ENCODE measurements at regions not wholly inside any gene's neighbourhood (a gene's known extent, or its start where the extent isn't known, plus 50 kb on each side); places are given as distances from the start of the nearest gene placed in this dataset.

DNA sequence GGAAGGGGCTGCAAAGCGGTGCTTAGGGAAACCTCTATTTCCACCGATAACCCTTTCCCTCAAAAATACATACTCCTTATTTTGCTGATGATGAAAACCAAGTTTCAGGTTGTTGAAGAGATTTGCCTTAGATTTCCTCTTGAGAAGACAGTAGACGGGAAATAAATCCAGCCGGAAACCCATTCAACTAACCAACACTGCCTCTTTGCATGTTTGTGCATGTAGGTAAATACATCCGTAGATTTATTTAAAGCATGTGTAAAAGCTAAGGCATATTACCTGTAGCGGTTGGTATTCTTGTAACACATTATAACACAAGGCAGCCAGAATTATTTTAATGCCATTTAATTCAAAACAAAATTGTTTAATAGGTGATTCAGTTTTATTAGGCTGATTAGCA, 136.3 kb upstream of the SLC22A23 start:
- no peak for DNase-seq (ENCODE audit: low read depth)

DNA sequence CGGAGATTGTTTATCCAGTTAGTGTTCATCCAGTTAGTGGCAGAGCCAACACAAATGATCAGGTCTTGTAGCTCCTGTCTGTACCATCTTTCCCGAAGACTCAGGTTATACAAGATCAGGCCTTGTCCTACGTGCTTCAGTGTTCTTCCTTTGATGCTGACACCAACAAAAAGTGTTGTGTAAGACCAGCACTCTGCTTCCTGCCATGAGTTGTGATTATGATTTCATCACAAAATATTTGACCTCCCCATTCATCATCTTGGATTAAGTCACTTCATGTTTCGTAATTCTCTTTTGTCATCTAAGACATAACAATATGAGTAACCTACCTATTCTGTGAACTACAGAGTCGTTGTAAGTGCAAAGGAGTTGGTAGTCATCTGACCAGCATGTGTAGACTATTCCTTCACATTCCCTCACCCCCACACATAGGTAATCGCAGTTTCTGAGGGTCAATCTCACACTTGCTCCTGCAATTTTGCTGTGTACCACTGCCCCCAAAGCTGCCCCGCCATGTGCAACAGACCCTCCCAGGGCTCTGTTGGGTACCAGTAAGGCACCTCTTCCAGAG, 135.6 kb upstream of the SLC22A23 start:
- DNase-seq (ENCODE audit: low read depth), result peak; percentile 92

DNA sequence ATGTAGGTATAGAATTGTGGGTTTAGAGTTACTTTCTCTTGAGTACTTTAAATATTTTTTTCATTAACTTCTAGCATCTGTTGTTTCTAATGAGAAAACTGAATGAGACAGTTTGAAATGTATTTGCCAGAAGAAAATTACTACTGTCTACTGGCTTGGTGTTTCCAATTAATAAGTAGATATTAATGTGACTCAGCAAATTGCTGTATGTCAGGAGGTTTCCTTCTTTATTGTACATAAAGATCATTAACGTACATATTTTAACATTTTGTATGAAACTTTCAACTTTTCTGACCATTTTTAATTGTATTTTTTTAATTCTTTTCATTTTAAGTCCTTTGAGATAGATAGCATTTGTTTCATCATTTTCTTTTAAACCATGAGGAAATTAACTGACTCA, 135.1 kb upstream of the SLC22A23 start:
- no peak for DNase-seq (ENCODE audit: low read depth)

DNA sequence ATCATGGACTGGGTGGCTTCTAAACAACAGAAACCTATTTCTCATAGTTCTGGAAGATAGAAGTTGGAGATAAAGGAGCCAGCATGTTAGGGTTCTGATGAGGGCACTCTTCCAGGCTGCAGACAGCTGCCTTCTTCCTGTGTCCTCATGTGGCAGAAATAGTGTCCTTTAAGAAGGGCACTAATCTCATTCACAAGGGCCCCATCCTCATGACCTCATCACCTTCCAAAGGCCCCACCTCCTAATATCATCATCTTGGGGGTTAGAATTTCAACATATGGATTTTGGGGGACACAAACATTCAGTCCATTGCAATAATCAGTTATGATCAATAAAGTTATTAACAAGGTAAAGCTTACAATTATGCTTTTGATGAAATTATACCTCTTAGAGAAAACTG, 130.8 kb upstream of the SLC22A23 start:
- DNase-seq (ENCODE audit: low read depth), result no peak

DNA sequence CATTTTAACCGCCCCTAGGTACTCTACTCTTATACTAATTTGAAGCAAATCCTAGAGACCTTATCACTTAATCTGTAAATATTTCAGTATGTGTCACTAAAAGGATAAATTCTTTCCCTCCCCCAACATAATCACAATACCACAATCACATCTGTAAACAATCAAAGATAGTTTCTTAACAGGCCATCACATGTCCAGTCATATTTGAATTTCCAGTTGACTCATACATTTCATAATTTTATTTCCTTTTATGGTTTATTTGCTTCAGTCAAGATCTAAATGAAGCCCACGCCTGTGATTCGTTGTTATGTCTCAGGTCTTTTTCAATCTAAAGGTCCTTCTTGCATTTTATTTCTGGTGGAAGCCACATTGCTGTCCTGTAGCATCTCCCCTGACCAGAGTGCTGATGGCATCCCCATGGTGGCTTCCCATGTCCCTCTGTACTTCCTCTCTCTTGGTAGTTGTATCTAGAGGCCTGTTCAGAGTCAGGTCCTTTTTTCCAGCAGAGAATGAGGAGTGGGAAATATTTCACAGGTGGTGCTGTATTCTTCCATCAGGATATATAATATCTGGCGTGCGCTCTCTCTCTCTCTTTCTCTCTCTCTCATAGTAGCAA, 128.6 kb upstream of the SLC22A23 start:
- DNase-seq (ENCODE audit: low read depth), result peak; percentile 76

DNA sequence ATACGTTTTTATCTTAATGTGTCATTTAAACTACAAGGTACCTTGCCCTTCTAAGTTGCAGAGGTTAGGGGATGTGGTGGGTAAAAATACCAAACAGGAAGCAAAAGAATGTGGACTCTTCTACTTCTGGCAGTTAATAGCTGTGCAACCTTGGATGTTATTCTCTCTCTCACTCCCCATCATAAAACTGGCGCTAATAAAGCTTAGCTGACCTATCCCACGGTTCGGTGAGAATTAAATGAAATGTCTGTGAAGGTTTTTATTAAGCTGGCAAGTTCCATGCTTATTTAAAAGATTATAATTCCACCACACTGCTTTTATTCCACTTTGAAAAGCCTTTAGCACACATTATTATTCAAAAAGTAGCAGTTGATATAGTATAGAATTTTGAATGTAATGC, 127.8 kb upstream of the SLC22A23 start:
- no peak for DNase-seq (ENCODE audit: low read depth)

DNA sequence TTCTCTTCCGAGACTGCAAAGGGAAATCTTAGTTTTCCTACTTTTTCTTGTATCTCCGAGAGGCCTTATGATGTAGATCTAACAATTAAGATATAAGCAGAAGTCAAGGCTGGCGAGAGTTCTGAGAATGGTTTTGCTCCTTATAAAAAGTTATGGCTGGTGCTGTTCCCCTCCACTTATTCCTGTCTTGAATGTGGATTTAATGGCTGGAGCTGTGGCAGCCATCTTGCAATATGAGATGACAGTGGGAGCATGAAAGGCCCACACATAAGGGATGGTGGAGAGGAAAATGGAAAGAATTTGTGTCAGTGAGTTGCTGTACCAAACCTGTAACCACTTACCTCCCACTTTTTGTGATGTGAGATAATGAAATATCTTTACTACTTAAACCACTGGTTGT, 124.6 kb upstream of the SLC22A23 start:
- no peak for DNase-seq (ENCODE audit: low read depth)

DNA sequence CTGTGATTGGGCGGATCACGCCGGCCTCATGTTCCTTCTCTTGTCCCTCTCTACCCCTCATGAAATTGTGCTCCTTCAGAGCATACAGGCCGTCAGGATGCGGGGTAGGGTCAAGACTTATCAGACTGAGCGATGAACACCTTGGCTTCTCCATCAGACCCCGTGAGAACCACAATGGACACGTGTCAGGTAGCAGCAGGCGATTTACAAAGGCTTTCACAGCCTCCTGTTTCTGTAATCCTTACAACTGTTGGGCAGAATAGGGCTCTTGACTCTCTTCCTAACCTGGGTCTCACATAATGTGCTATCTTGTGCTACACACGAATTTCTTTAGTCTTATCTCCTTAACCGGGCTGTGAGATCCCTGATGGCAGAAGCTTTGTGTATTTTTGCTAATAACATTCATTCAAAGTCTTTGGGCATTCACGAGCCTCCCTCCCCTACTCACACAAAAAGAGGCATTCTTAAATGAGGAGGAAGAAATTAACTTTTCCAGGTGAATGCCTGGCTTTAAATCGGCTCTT, 122.9 kb upstream of the SLC22A23 start:
- DNase-seq (ENCODE audit: low read depth), result no peak

DNA sequence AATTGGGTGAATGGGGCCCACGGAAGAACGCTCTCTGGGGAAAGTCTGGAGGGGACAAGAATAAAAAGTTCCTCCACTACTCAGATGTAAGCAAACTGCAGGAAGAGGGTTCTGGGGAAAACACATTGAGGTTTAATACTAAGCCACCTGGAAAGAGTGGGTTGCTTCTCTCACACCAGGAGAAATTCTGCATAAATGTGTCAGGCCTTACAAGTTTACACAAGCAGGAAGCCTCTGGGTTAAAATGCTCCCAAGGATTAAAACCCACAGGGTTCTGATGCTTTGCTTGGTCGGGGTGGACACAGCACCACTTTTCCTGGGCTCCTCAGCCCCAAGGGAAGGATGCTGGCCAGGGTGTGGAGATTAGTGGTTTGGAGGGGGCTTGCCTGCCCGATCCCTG, 122.1 kb upstream of the SLC22A23 start:
- no peak for DNase-seq (ENCODE audit: low read depth)

DNA sequence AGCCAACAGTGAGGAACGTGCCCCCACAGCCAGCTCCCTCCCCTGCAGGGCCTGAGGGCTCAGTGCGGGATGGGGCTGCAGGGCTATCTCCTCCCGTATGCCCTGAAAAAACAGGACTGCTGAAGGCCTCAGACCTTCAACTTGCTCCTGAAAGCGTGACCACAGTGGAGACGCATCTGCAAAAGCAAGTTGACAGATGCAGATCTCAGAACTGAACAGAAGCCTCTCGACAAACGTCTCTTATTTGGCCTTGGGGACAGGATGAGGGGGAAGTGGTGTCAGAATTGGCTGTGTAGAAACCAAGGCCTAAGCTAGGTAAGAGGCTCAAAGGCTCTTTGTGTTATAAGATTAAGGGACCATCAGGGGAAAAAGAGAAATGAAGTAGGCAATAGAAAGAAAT, 120.7 kb upstream of the SLC22A23 start:
- DNase-seq (ENCODE audit: low read depth), result no peak

DNA sequence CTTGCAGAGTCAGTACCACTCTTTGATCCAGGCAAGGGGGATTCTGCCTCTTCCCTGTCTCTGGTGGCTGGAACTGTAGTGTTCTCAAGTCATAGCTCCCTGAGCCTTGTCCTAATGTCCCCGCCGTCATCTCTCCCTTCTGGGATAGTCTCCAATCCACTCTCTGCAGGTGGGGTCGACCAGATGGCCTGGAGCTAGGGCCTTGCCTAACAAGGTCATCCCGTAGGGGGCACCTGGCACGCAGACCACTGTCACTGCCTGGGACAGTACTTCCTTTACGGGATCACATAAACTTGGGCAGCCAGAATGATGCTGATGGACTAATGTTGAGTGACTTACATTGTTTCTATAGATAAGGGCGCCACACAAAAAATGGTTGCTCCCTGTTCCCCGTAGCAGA, 118.9 kb upstream of the SLC22A23 start:
- DNase-seq (ENCODE audit: low read depth), result no peak

DNA sequence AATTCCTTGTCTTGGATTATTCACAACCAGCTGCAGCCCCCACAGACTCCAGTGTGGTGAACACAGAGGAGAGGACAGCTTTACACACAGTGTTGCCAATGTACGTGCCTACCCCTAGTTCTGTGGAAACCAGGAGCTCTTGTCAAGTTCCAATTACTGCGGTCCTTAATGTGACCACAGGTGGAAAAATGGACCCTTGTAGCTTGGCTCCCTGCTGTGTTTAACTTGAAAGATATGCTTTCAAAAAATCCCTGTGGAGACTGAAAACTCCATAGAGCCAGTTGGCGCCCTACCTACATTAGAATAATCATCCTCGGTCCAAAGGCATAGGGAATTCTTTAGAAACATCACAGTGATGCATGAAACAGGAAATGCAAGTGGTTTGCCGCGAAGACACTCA, 118.3 kb upstream of the SLC22A23 start:
- DNase-seq (ENCODE audit: low read depth), result no peak

DNA sequence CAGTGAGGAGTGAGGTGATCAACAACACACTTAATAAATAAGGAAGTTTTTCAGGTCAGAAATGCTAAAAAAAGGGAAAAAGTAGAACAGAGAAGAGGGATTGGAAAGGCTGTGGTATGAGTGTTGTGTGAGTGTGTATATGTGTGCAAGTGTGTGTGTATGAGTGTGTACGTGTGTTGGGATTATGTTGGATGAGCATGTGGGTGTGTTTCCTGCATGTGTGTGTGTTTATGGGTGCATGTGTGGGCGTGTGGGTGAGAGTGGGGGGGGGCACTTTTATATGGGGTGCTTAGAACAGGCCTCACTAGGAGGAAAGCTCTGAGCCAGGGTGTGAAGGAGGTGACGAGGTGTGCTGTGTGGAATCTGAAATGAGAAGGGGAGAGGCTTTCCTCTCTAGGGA, 116.8 kb upstream of the SLC22A23 start:
- no peak for DNase-seq (ENCODE audit: low read depth)

DNA sequence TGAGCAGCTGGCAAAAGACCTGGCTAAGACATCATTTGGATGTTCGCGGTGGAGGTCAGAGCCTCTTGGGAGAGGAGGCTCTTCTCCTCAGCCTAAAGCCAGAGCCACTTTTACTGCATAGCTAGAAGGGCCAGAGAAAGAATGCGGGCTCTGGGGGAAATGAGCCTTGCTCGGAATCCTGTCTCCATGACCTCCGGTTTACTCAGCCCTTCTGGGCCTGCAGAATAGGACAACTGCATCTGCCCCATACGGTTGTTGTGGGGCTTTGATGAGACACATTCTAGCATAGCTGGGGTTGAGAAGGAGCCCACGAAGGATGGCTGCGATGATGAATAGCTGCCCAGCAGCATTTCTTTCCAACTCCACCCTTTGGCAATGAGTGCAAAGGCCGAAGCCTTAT, 115.0 kb upstream of the SLC22A23 start:
- no peak for DNase-seq (ENCODE audit: low read depth)

DNA sequence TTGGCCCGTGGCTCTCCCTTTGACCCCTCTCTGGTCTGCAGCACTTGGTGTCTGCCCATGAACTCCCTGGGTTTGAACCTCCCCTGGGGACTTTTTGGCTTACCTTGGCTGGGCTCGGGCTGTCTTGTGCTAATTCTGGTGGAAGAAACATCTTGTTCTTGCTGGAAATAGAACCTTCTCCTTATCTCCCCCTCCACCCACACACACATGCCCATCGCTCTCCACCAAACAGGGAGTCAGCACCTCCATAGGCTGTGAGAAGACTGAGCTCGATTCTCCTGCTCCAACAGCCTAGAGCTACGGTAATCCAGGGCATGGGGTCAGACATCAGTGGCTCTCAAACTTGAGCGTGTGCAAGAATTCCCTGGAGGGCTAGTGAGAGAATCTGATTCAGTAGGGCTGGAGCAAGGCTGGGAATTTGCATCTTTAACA, 114.4 kb upstream of the SLC22A23 start:
- DNase-seq (ENCODE audit: low read depth), result no peak

DNA sequence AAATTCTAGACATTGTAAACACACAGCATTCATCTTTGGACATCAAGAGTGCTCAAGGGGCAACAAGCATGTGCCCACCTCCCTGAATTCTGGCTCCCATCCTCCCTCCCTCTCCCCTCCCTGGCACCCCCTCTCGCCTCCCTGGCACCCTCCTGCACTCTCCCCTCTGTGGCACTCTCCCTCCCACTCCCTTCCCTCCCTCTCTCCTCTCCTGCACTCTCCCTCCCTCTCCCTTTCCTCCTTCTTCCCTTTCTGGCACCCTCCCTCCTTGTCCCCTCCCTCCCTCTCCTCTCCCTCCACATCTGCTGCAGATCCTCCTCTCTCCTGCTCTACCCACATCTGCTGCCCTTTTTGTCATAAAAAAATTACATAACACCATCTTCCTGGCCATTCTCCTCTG, 113.0 kb upstream of the SLC22A23 start:
- DNase-seq (ENCODE audit: low read depth), result no peak

DNA sequence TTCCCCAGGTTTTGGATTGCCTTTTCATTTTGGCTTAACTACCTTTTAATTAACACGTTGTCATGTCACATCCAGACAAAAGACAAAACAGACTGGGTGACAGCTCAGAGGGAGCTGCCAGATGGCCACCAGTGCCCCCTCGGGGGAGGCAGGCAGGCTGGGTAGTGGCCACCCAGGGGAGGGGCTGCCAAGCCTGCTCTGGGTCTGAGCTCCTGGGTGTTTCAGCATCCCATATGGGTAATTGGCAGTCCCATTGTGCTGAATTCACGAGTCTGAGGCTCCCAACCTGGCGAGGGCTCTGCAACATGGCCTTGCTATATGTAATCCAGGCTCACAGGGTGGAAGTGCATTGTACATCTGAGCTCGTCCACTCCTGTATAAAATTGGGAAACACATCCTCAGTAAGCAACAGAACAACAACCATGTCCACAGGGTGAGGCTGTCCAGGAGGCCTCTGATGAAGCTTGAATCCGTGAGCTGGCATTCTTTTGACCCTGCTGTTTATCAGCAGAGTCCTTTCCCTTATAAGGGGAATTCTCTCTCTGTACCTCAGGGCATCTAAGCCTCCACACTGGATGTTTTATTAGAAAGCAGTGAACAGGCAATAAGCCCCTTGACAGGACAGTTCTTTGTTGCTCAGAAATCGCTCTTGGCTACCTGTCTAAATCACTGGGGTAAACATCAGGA, 111.7 kb upstream of the SLC22A23 start:
- DNase-seq (ENCODE audit: low read depth), result no peak

DNA sequence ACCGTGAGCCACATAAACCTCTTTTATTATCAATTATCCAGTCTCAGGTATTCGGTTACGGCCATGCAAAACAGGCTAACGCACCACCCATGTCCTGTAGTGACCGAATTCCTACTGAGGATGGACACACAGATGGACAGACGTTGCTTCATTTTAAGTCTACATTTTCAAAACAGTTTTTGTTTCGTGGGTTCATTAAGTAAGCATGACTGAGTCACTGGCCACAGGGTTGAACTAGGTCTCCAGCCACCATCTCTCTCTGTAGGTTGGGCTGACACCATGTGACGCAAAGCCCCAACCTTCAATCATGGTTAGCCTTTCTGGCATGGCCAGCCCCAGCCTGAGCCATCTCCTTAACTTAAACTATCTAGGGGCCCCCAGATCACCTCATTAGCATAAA, 110.0 kb upstream of the SLC22A23 start:
- DNase-seq (ENCODE audit: low read depth), result peak; percentile 68

DNA sequence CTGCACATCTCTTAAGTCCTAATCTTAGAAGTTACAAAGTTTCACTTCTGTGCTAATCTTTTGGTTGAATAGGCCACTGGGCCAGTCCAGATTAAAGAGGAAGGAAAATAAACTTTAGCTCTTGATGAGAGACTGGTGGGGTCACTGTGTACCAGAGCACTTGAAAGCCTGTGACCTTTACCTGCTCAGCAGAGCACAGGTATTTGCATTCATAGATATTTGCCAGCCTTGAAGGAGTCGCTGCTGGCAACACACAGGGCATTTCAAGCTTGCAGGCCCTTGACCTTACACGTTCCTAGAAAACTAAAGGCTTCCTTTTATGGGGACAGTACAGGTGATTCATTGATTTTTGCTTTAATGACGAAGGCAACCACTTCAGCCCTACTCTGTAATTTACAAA, 108.4 kb upstream of the SLC22A23 start:
- DNase-seq (ENCODE audit: low read depth), result no peak

DNA sequence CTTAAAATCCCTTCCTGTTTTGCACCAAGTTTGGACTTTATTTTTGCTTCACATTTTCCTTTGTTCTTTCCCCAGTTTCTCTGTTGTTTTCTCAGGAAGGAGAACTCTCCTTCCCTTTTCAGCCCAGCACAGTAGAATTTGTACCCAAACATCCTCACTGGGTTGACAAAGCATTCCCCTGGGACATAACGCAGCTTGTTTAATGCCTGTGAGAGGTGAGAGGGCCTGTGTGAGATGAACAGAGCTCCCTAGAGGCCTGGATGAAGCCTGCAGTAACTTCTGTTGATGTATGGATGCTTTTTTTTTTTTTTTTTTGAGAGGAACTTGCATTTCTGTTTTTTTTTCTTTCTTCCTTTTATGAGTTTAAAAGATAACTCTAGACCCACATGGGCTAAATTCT, 104.9 kb upstream of the SLC22A23 start:
- DNase-seq (ENCODE audit: low read depth), result peak; percentile 23

DNA sequence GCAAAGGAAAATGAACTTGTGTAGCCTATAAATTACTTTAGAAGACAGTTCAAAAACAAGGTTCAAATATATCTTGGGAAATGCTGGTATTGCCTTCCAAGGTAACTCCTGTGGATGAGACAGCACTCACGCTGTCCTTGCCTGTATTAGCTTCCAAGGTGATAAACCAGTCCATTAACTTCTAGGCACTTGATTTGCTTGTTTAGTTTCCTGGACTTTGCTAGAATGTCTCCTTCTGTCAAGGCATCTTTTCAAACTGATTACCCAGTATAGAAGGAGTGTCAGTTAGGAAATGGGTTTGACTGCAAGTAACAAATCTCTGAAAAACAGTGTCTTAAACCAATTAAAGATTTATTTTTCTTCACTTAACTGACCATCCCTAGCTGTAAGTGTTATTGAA, 103.4 kb upstream of the SLC22A23 start:
- no peak for DNase-seq (ENCODE audit: low read depth)

DNA sequence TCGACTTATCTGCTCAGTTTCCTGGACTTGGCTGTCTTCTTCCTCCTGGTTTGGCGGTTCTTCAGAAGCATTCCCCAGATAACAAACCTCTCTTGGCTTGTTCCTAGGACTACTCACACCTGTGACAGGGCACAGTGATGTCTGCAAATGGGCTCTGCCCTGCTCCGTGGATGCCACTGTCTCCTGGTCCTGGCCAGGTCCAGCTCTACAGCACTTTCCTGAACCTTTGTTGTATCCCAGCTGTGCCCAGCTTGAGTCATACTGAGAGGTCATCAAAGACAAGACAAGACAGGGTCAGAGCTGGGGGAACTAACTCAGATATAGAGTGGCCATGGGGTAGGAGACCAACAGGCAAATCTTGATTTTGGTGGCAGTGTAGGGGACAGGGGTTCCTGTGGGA, 102.7 kb upstream of the SLC22A23 start:
- DNase-seq (ENCODE audit: low read depth), result no peak

DNA sequence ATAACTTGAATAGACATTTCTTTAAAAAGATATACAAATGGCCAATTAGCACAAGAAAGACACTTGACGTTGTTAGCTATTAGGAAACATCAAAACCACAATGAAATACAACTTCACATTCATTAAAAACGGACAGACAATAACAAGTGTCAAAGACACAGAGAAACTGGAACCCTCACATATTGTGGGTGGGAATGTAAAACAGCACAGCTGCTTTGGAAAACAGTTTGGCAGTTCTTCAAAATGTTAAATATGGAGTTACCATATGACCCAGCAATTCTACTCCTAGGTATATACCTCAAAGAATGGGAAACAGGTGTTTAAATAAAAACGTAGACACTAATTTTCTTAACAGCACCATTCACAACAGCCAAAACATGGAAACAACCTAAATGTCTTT, 100.5 kb upstream of the SLC22A23 start:
- no peak for DNase-seq (ENCODE audit: low read depth)
